Activated CD4-positive, alpha-beta T cell treated with anti-CD3 and anti-CD28 coated beads for 36 hours (primary cell): ENCODE measurements at regions not wholly inside any gene's neighbourhood (a gene's known extent, or its start where the extent isn't known, plus 50 kb on each side); places are given as distances from the start of the nearest gene placed in this dataset.
"Not testable (repeated sequence)": the region's sequence is repeated elsewhere in the genome, so short reads cannot be mapped to it uniquely, and the experiment has no call there.

ENCODE experiments used
- ATAC-seq: fragments of 200-7000 bp; cut with Tn5 transposase; one replicate; pipeline ENCODE4 v1.10.0; 2021; ENCODE audit warnings: mild to moderate bottlenecking, moderate library complexity
- CTCF ChIA-PET: fragments of 350-600 bp; sonication (Branson Sonifier 250); formaldehyde crosslinking; loops from one replicate; lab custom pipeline; 2021; ENCODE audit warnings: antibody characterized with exemption; lab: Charles Lee
- POLR2A ChIA-PET: fragments of 350-600 bp; sonication (Branson Sonifier 250); formaldehyde crosslinking; loops from one replicate; lab custom pipeline; 2021; ENCODE audit warnings: antibody characterized with exemption, inconsistent platforms; lab: Charles Lee
- DNase-seq: peaks from one replicate; pipeline ENCODE4 v3.0.0-alpha.2; 2020
- H3K27ac Mint-ChIP-seq: one replicate; pipeline ENCODE4 v1.8.0; 2021; ENCODE audit warnings: mixed read lengths
- H3K27me3 Mint-ChIP-seq: one replicate; pipeline ENCODE4 v1.8.0; 2021; ENCODE audit warnings: mixed read lengths
- H3K36me3 Mint-ChIP-seq: one replicate; pipeline ENCODE4 v1.8.0; 2021; ENCODE audit warnings: low read depth, mixed read lengths
- H3K4me1 Mint-ChIP-seq: one replicate; pipeline ENCODE4 v1.8.0; 2021; ENCODE audit warnings: mixed read lengths
- H3K4me3 Mint-ChIP-seq: one replicate; pipeline ENCODE4 v1.8.0; 2021; ENCODE audit warnings: mild to moderate bottlenecking, moderate library complexity, mixed read lengths
- H3K9me3 Mint-ChIP-seq: one replicate; pipeline ENCODE4 v1.8.0; 2021; ENCODE audit warnings: low read depth, mixed read lengths
- intact Hi-C, 2 experiments: fragments of 100-400 bp; cut with DNase I in 1 of 2; cut with micrococcal nuclease in 1 of 2; formaldehyde crosslinking; loops; one replicate each; pipeline versions ENCODE4 v1.14.2 to v1.15.1; 2022 to 2024; cut with DNase I, micrococcal nuclease

- no peak overlapping the region for H3K4me3 Mint-ChIP-seq
- intact Hi-C loops, result no loop called here
- H3K9me3 Mint-ChIP-seq, result peaks cover 5% of the 10 kb centered on the region
- ATAC-seq (no peak), DNase-seq (no peak)
- H3K27ac Mint-ChIP-seq, result no peak overlapping the region
- CTCF ChIA-PET, result no interaction called here
- POLR2A ChIA-PET, result no interaction called here
- no peaks in the 10 kb centered on the region for H3K27me3 Mint-ChIP-seq
- no peaks in the 10 kb centered on the region for H3K4me1 Mint-ChIP-seq
- no peaks in the 10 kb centered on the region for H3K36me3 Mint-ChIP-seq
These were observed 680.7 kb upstream of the SALL1 start for GRCh38 chr16:51831595-51832367.

GRCh38 chr16:51831034-51831433, 680.0 kb upstream of the SALL1 start:
- H3K36me3 Mint-ChIP-seq, H3K9me3 Mint-ChIP-seq, H3K27ac Mint-ChIP-seq, H3K27me3 Mint-ChIP-seq, ATAC-seq, CTCF ChIA-PET, H3K4me1 Mint-ChIP-seq, POLR2A ChIA-PET, H3K4me3 Mint-ChIP-seq, DNase-seq, intact Hi-C loops: not testable (repeated sequence)

- no peak for DNase-seq
- ChIA-PET CTCF (no interaction called here), POLR2A (no interaction called here)
- Mint-ChIP-seq H3K36me3 (no peaks in the 10 kb centered on the region), H3K4me3 (no peak overlapping the region), H3K9me3 (no peaks in the 10 kb centered on the region), H3K4me1 (no peaks in the 10 kb centered on the region), H3K27ac (no peak overlapping the region), H3K27me3 (no peaks in the 10 kb centered on the region)
- intact Hi-C loops, result no loop called here
- no peak for ATAC-seq
These were observed 674.7 kb upstream of the SALL1 start for GRCh38 chr16:51825779-51826178.

GRCh38 chr16:51822471-51822870, 671.4 kb upstream of the SALL1 start:
- ATAC-seq (no peak), DNase-seq (no peak)
- Mint-ChIP-seq H3K27me3 (no peaks in the 10 kb centered on the region), H3K4me3 (no peak overlapping the region), H3K36me3 (no peaks in the 10 kb centered on the region), H3K4me1 (no peaks in the 10 kb centered on the region), H3K27ac (no peak overlapping the region), H3K9me3 (no peaks in the 10 kb centered on the region)
- ChIA-PET CTCF (no interaction called here), POLR2A (no interaction called here)
- intact Hi-C loops, result no loop called here

GRCh38 chr16:51821527-51821926, 670.5 kb upstream of the SALL1 start:
- H3K9me3 Mint-ChIP-seq, result no peaks in the 10 kb centered on the region
- POLR2A ChIA-PET, result no interaction called here
- H3K36me3 Mint-ChIP-seq, result no peaks in the 10 kb centered on the region
- no peaks in the 10 kb centered on the region for H3K4me1 Mint-ChIP-seq
- CTCF ChIA-PET, result no interaction called here
- H3K4me3 Mint-ChIP-seq, result no peak overlapping the region
- no peak for ATAC-seq
- intact Hi-C loops, result no loop called here
- DNase-seq, result no peak
- H3K27me3 Mint-ChIP-seq, result no peaks in the 10 kb centered on the region
- H3K27ac Mint-ChIP-seq, result no peak overlapping the region

- H3K4me3 Mint-ChIP-seq, result no peak overlapping the region
- no peaks in the 10 kb centered on the region for H3K4me1 Mint-ChIP-seq
- intact Hi-C loops, result no loop called here
- no peaks in the 10 kb centered on the region for H3K27me3 Mint-ChIP-seq
- ATAC-seq (no peak), DNase-seq (no peak)
- H3K9me3 Mint-ChIP-seq, result no peaks in the 10 kb centered on the region
- POLR2A ChIA-PET, result no interaction called here
- no peaks in the 10 kb centered on the region for H3K36me3 Mint-ChIP-seq
- CTCF ChIA-PET, result no interaction called here
- H3K27ac Mint-ChIP-seq, result no peak overlapping the region
These were observed 669.1 kb upstream of the SALL1 start for GRCh38 chr16:51820176-51820575.

GRCh38 chr16:51818342-51818944, 667.4 kb upstream of the SALL1 start:
- no peaks in the 10 kb centered on the region for H3K36me3 Mint-ChIP-seq
- CTCF ChIA-PET, result interaction anchor here (0.6 to 1.4 kb wide), 3 partner anchors 10 to 1203 kb away, joined by 3 to 5 read pairs (median 4); no protein-coding TSS in a partner anchor
- peaks cover 4% of the 10 kb centered on the region for H3K9me3 Mint-ChIP-seq
- H3K27me3 Mint-ChIP-seq, result no peaks in the 10 kb centered on the region
- no peak overlapping the region for H3K4me3 Mint-ChIP-seq
- POLR2A ChIA-PET, result no interaction called here
- DNase-seq, result peak; percentile 54
- intact Hi-C loops, result loop anchor here (2.0 to 5.0 kb wide), 2 partner anchors 164 kb away; no protein-coding TSS in a partner anchor
- H3K27ac Mint-ChIP-seq, result no peak overlapping the region
- ATAC-seq, result no peak
- H3K4me1 Mint-ChIP-seq, result no peaks in the 10 kb centered on the region

GRCh38 chr16:51816929-51817328, 665.9 kb upstream of the SALL1 start:
- CTCF ChIA-PET, result interaction anchor here (0.6 kb wide), 1 partner anchor 44 kb away, joined by 3 read pairs; no protein-coding TSS in a partner anchor
- H3K9me3 Mint-ChIP-seq, result peaks cover 6% of the 10 kb centered on the region
- intact Hi-C loops, result loop anchor here in 1 of 2 experiments (5.0 kb wide), 1 partner anchor 165 kb away; no protein-coding TSS in a partner anchor

GRCh38 chr16:51815523-51815922, 664.5 kb upstream of the SALL1 start:
- ChIA-PET CTCF (no interaction called here), POLR2A (no interaction called here)
- DNase-seq, result no peak
- Mint-ChIP-seq H3K4me1 (no peaks in the 10 kb centered on the region), H3K36me3 (no peaks in the 10 kb centered on the region), H3K9me3 (peaks cover 6% of the 10 kb centered on the region), H3K27me3 (no peaks in the 10 kb centered on the region), H3K27ac (no peak overlapping the region), H3K4me3 (no peak overlapping the region)
- intact Hi-C loops, result loop anchor here in 1 of 2 experiments (5.0 kb wide), 1 partner anchor 167 kb away; no protein-coding TSS in a partner anchor
- no peak for ATAC-seq

More at GRCh38 chr16:51816929-51817328, 665.9 kb upstream of the SALL1 start:
- Mint-ChIP-seq H3K4me3 (no peak overlapping the region), H3K36me3 (no peaks in the 10 kb centered on the region), H3K4me1 (no peaks in the 10 kb centered on the region), H3K27me3 (no peaks in the 10 kb centered on the region), H3K27ac (no peak overlapping the region)
- POLR2A ChIA-PET, result interaction anchor here (0.6 kb wide), 1 partner anchor 1240 kb away, joined by 3 read pairs; no protein-coding TSS in a partner anchor
- no peak for DNase-seq
- ATAC-seq, result no peak

- H3K27ac Mint-ChIP-seq, result no peak overlapping the region
- intact Hi-C loops, result loop anchor here in 1 of 2 experiments (5.0 kb wide), 1 partner anchor 168 kb away; no protein-coding TSS in a partner anchor
- ChIA-PET CTCF (no interaction called here), POLR2A (no interaction called here)
- no peak overlapping the region for H3K4me3 Mint-ChIP-seq
- no peaks in the 10 kb centered on the region for H3K4me1 Mint-ChIP-seq
- H3K9me3 Mint-ChIP-seq, result peaks cover 6% of the 10 kb centered on the region
- no peaks in the 10 kb centered on the region for H3K36me3 Mint-ChIP-seq
- DNase-seq (no peak), ATAC-seq (no peak)
- no peaks in the 10 kb centered on the region for H3K27me3 Mint-ChIP-seq
These were observed 663.5 kb upstream of the SALL1 start for GRCh38 chr16:51814617-51815016.

GRCh38 chr16:51813609-51814008, 662.5 kb upstream of the SALL1 start:
- H3K9me3 Mint-ChIP-seq, result peaks cover 6% of the 10 kb centered on the region
- CTCF ChIA-PET, result no interaction called here
- no peaks in the 10 kb centered on the region for H3K27me3 Mint-ChIP-seq
- H3K27ac Mint-ChIP-seq, result no peak overlapping the region
- no peak overlapping the region for H3K4me3 Mint-ChIP-seq
- no peak for DNase-seq
- POLR2A ChIA-PET, result no interaction called here
- H3K4me1 Mint-ChIP-seq, result no peaks in the 10 kb centered on the region
- intact Hi-C loops, result no loop called here
- no peaks in the 10 kb centered on the region for H3K36me3 Mint-ChIP-seq
- no peak for ATAC-seq

- no peaks in the 10 kb centered on the region for H3K4me1 Mint-ChIP-seq
- no peak overlapping the region for H3K4me3 Mint-ChIP-seq
These were observed 661.9 kb upstream of the SALL1 start for GRCh38 chr16:51812945-51813344.

More at GRCh38 chr16:51812945-51813344, 661.9 kb upstream of the SALL1 start:
- ChIA-PET CTCF (no interaction called here), POLR2A (no interaction called here)
- Mint-ChIP-seq H3K27ac (no peak overlapping the region), H3K9me3 (peaks cover 6% of the 10 kb centered on the region), H3K36me3 (no peaks in the 10 kb centered on the region), H3K27me3 (no peaks in the 10 kb centered on the region)
- intact Hi-C loops, result no loop called here
- ATAC-seq (no peak), DNase-seq (no peak)
